ENCODE measurements at regions not wholly inside any gene's neighbourhood (a gene's known extent, or its start where the extent isn't known, plus 50 kb on each side); places are given as distances from the start of the nearest gene placed in this dataset.
"Not testable (repeated sequence)": the region's sequence is repeated elsewhere in the genome, so short reads cannot be mapped to it uniquely, and the experiment has no call there.

DNA sequence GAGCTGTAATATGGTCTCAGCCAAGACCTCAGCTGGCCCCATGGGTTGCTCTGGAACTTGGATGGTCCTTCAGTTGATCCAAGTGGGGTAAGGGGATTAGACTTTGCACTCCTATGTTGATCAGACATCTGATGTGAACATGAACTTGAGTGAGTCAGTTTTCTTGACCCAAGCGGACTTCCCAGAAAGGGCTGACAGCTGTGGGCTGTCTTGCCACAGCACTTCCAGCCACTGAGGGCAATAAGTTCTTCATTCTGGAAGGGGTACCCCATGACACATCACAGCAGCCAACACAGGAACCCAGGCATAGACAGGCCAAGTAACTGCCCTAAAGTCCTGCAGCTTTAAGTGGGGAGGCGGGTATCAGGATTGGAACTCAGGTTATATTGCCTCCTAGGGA lies 93.9 kb upstream of the USP24 start:
- TF ChIP-seq, protein P1, sequence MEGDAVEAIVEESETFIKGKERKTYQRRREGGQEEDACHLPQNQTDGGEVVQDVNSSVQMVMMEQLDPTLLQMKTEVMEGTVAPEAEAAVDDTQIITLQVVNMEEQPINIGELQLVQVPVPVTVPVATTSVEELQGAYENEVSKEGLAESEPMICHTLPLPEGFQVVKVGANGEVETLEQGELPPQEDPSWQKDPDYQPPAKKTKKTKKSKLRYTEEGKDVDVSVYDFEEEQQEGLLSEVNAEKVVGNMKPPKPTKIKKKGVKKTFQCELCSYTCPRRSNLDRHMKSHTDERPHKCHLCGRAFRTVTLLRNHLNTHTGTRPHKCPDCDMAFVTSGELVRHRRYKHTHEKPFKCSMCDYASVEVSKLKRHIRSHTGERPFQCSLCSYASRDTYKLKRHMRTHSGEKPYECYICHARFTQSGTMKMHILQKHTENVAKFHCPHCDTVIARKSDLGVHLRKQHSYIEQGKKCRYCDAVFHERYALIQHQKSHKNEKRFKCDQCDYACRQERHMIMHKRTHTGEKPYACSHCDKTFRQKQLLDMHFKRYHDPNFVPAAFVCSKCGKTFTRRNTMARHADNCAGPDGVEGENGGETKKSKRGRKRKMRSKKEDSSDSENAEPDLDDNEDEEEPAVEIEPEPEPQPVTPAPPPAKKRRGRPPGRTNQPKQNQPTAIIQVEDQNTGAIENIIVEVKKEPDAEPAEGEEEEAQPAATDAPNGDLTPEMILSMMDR (IDR thresholded peaks at IDR 0.05; ENCODE audit: borderline replicate concordance, insufficient read depth, low read depth, low read length): no peak
- H3K4me3 ChIP-seq (ENCODE audit: low read depth, low read length): no peak overlapping the region

DNA sequence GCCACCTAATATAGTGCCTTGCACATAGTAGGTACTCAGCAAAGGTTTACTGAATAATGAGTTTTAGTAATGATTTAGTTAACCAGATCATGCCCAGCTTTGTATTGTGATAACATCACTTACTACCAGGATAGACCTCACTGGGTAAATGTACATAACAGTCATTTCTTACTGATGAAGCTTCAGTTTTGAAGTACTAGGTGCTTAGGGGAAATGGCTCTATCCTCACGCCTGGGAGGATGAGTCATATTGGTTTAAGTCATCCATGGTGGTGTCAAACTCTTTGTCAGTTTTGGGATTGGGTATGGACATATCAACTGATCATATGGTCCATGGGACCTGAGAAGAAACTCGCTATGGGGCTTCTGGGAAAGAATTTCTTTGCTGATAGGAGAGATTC lies 90.6 kb upstream of the USP24 start:
- TF ChIP-seq, protein P1 (IDR thresholded peaks at IDR 0.05; ENCODE audit: borderline replicate concordance, insufficient read depth, low read depth, low read length): no peak
- H3K4me3 ChIP-seq (ENCODE audit: low read depth, low read length): no peak overlapping the region

DNA sequence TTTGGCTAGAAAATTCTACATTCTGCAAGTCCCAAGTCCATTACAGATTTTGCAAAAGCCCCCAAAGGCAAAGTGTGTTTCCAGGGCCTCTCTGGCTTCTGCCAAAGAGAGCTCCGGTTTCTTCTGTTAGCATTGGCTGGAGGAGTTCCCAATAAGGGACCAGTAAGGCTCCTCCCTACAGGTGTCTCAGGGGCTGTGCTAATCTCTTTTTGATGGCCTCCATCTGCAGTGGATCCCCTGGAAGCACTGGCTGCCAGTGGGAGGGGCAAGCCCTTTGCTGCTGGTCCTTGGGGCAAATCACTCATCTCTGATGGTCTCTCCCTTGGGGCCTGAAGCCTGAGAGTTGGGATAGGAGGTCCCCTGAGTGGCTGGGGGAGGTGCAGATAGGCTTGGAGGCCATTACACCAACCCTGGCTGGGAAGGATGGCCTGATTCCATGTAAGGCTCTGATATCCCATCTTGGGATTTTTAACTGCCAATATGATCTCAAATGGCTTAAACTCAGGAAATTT lies 89.1 kb upstream of the USP24 start:
- TF ChIP-seq, protein P1 (IDR thresholded peaks at IDR 0.05; ENCODE audit: borderline replicate concordance, insufficient read depth, low read depth, low read length): no peak
- H3K4me3 ChIP-seq (ENCODE audit: low read depth, low read length): no peak overlapping the region

DNA sequence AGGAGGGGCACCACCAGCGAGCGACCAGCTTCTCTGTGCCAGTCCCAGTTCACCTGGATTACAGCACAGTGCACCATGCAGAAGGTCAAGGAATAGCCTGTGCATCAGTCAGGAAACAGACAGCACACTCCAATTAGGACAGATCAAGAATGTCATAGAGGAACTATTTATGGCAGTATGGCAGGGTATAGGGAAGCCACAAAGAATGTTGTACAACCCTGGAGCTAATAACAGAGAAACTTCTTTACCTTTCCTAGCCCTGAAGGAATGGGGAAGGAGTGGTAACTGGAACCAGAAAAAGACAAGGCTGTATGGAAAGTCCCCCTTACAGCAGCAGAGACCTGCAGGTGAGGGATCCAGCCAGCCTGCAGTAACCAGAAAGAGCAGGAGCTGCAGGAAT lies 87.8 kb upstream of the USP24 start:
- no peak overlapping the region for H3K4me3 ChIP-seq (ENCODE audit: low read depth, low read length)
- TF ChIP-seq, protein P1 (IDR thresholded peaks at IDR 0.05; ENCODE audit: borderline replicate concordance, insufficient read depth, low read depth, low read length): no peak

DNA sequence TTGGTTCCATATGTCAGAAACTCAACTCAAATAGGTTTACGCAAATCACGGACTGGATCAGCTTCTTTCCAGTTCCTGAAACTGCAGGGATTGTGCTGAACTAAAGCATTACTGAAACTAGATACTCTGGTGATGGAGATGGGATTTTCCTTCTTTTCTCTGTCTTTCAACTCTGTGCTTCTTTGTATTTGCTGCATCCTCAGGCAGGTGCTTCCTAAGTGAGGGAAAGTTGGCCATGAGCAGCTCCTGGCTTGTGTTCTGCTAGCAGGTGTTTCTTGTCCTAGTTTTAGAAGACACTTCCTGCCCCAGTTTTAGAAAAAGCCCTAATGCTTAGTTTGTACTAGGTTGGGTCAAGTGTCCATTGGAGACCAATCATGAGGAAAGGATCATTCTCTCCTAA lies 86.7 kb upstream of the USP24 start:
- H3K4me3 ChIP-seq (ENCODE audit: low read depth, low read length): no peak overlapping the region
- TF ChIP-seq, protein P1 (IDR thresholded peaks at IDR 0.05; ENCODE audit: borderline replicate concordance, insufficient read depth, low read depth, low read length): no peak

DNA sequence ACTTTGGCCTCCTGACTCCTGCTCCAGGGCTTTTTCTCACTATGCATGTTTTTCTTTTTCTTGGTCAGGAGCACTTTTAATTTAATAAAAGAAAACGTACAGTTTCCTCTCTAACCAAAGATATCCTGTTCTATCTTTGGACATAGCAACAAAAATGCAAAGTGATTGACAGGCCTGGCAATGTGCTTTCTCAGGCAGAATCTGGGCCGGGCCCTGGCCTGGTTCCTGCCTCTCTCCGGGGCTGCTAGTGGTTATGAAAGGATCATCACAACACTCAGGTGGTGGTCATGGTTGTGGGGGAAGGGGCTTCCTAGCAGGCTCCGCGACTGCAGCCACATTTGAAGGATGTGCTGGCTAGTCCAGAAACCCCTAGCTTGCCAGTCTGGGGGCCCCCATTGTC lies 85.8 kb upstream of the USP24 start:
- TF ChIP-seq, protein P1 (IDR thresholded peaks at IDR 0.05; ENCODE audit: borderline replicate concordance, insufficient read depth, low read depth, low read length): no peak
- no peak overlapping the region for H3K4me3 ChIP-seq (ENCODE audit: low read depth, low read length)

DNA sequence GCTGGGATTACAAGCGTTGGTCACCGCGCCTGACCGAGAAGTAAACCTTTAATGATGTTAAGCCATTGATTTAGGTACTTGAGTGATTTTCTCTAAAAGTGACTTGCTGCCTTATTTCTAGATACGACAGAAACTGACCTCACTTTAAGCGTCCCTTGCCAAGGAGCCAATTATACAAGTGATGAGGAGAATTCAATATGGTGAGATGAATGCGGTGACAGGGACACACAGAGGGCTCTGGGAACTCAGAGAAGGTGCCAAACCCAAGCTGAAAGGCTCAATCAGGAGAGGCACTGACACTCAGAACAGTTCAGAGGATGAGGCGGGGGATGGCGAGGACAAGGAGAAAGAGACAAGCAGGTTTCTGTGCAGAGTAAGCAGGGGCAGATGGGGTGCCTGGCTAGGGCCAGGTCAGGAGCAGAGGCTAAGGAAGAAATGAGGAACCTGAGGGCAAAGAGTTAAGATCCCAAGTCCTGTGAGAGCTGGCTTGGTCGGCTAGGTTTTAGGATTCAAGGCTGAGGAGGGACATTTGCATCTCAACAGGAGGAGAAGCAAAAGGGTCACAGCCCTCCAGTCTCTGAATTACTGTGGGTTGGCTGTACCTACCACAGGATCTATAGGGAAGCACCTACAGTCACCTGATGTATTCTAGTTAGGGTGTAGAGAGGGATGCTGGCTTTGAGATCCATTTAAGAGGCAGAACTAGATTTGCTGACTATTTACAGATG lies 83.2 kb upstream of the USP24 start:
- TF ChIP-seq, protein P1 (IDR thresholded peaks at IDR 0.05; ENCODE audit: borderline replicate concordance, insufficient read depth, low read depth, low read length): no peak
- H3K4me3 ChIP-seq (ENCODE audit: low read depth, low read length): no peak overlapping the region

DNA sequence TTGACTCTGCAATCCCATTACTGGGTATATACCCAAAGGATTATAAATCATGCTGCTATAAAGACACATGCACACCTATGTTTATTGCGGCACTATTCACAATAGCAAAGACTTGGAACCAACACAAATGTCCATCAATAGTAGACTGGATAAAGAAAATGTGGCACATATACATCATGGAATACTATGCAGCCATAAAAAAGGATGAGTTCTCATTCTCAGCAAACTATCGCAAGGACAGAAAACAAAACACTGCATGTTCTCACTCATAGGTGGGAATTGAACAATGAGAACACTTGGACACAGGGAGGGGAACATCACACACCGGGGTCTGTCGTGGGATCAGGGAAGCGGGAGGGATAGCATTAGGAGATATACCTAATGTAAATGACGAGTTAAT lies 81.1 kb upstream of the USP24 start:
- not testable (repeated sequence) for H3K4me3 ChIP-seq (ENCODE audit: low read depth, low read length)

Data from GM12875 (cell line).